GM21619 (cell line): ENCODE measurements at regions not wholly inside any gene's neighbourhood (a gene's known extent, or its start where the extent isn't known, plus 50 kb on each side); places are given as distances from the start of the nearest gene placed in this dataset.
"Not testable (repeated sequence)": the region's sequence is repeated elsewhere in the genome, so short reads cannot be mapped to it uniquely, and the experiment has no call there.

Source experiments
- ATAC-seq: cut with Tn5 transposase; IDR thresholded peaks from one replicate; pipeline ENCODE4 v1.9.1; 2021; ENCODE audit not compliant: unreplicated experiment

GRCh38 chr17:72385475-72385874, 264.7 kb downstream of the SOX9 start:
- ATAC-seq = no peak

- not testable (repeated sequence) for ATAC-seq
Measured at GRCh38 chr17:72386173-72386572, 265.4 kb downstream of the SOX9 start.

GRCh38 chr17:72386619-72387237, 265.9 kb downstream of the SOX9 start:
- no peak for ATAC-seq

GRCh38 chr17:72387487-72387886, 266.7 kb downstream of the SOX9 start:
- no peak for ATAC-seq

- no peak for ATAC-seq
Measured at GRCh38 chr17:72387969-72388368, 267.1 kb downstream of the SOX9 start.

- peak; percentile 56 for ATAC-seq
Measured at GRCh38 chr17:72388765-72389473, 268.1 kb downstream of the SOX9 start.

GRCh38 chr17:72390675-72391508, 270.1 kb downstream of the SOX9 start:
- no peak for ATAC-seq

- ATAC-seq = peak; percentile 47
Measured at GRCh38 chr17:72392056-72393010, 271.5 kb downstream of the SOX9 start.

- no peak for ATAC-seq
Measured at GRCh38 chr17:72393553-72393952, 272.7 kb downstream of the SOX9 start.

GRCh38 chr17:72394531-72394930, 273.7 kb downstream of the SOX9 start:
- ATAC-seq = no peak

- no peak for ATAC-seq
Measured at GRCh38 chr17:72396121-72396520, 275.3 kb downstream of the SOX9 start.

- ATAC-seq = no peak
Measured at GRCh38 chr17:72397223-72397667, 276.4 kb downstream of the SOX9 start.

- no peak for ATAC-seq
Measured at GRCh38 chr17:72397687-72398086, 276.9 kb downstream of the SOX9 start.

- no peak for ATAC-seq
Measured at GRCh38 chr17:72399023-72399607, 278.3 kb downstream of the SOX9 start.

- no peak for ATAC-seq
Measured at GRCh38 chr17:72399608-72400487, 279.0 kb downstream of the SOX9 start.

- ATAC-seq = no peak
Measured at GRCh38 chr17:72400488-72400827, 279.6 kb downstream of the SOX9 start.

- no peak for ATAC-seq
Measured at GRCh38 chr17:72400863-72401262, 280.0 kb downstream of the SOX9 start.

GRCh38 chr17:72401883-72402726, 281.3 kb downstream of the SOX9 start:
- ATAC-seq = no peak
